ENCODE measurements at regions not wholly inside any gene's neighbourhood (a gene's known extent, or its start where the extent isn't known, plus 50 kb on each side); places are given as distances from the start of the nearest gene placed in this dataset.
"Not testable (repeated sequence)": the region's sequence is repeated elsewhere in the genome, so short reads cannot be mapped to it uniquely, and the experiment has no call there.

- POLR2A ChIA-PET (ENCODE audit: low non-redundant PET) = no interaction called here
- DNase-seq (ENCODE audit: low spot score) = peak; percentile 48
- no peak overlapping the region for H3K27ac ChIP-seq (ENCODE audit: low read depth, low read length, poor library complexity, severe bottlenecking)
These were observed 279.2 kb downstream of the QDPR start for GRCh38 chr4:17232566-17233253.

GRCh38 chr4:17231880-17232475 lies 279.9 kb downstream of the QDPR start:
- CTCF ChIA-PET = interaction anchor here (0.7 kb wide), 1 partner anchor 45 kb away, joined by 4 read pairs; no protein-coding TSS in a partner anchor
- H3K9me3 ChIP-seq (ENCODE audit: low read depth, low read length, poor library complexity, severe bottlenecking); POLR2A ChIA-PET (ENCODE audit: low non-redundant PET): not testable (repeated sequence)

More at GRCh38 chr4:17232566-17233253, 279.2 kb downstream of the QDPR start:
- Histone ChIP-seq H3K4me1 (ENCODE audit: insufficient read depth, low read length, poor library complexity, severe bottlenecking) (peaks cover 13% of the 10 kb centered on the region), H3K27me3 (replicated peaks; ENCODE audit: insufficient read depth, low read depth, low read length, poor library complexity) (no peaks in the 10 kb centered on the region), H3K9me3 (ENCODE audit: low read depth, low read length, poor library complexity, severe bottlenecking) (no peaks in the 10 kb centered on the region), H3K36me3 (ENCODE audit: insufficient read depth, low read length, poor library complexity, severe bottlenecking) (no peaks in the 10 kb centered on the region), H3K4me3 (ENCODE audit: low read depth, low read length, poor library complexity, severe bottlenecking) (no peak overlapping the region)
- no TSS peak for BruUV-seq (replicated peaks)
- CTCF ChIA-PET = no interaction called here
- TF ChIP-seq, protein P1, sequence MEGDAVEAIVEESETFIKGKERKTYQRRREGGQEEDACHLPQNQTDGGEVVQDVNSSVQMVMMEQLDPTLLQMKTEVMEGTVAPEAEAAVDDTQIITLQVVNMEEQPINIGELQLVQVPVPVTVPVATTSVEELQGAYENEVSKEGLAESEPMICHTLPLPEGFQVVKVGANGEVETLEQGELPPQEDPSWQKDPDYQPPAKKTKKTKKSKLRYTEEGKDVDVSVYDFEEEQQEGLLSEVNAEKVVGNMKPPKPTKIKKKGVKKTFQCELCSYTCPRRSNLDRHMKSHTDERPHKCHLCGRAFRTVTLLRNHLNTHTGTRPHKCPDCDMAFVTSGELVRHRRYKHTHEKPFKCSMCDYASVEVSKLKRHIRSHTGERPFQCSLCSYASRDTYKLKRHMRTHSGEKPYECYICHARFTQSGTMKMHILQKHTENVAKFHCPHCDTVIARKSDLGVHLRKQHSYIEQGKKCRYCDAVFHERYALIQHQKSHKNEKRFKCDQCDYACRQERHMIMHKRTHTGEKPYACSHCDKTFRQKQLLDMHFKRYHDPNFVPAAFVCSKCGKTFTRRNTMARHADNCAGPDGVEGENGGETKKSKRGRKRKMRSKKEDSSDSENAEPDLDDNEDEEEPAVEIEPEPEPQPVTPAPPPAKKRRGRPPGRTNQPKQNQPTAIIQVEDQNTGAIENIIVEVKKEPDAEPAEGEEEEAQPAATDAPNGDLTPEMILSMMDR (conservative IDR thresholded peaks at IDR 0.05; ENCODE audit: low read depth, low read length) = no peak
- TF ChIP-seq EZH2 (IDR thresholded peaks at IDR 0.05; ENCODE audit: borderline replicate concordance, low read depth, low read length, poor library complexity, severe bottlenecking) = no peak
- intact Hi-C loops (cut with micrococcal nuclease; ENCODE audit: unreplicated experiment) = no loop called here

DNA sequence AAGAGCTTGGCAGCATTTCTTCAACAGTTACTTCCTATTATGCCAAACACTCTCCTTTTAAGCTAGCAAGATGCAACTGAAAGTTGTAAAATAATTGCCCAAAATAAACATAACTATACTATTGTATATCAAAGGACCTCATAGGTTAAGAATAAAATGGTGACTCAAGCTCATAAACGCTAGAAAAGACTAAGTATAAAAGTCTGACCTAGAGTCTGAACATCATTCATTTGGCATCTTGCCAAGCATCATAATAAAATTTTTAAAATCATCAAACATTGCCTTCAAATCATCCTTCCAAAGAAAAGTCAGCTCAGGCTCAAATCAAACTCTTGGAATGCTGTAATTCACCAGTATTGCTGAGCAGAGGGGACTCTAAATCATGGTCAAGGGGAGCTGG lies 281.2 kb downstream of the QDPR start:
- POLR2A ChIA-PET (ENCODE audit: low non-redundant PET) = no interaction called here
- TF ChIP-seq EZH2 (IDR thresholded peaks at IDR 0.05; ENCODE audit: borderline replicate concordance, low read depth, low read length, poor library complexity, severe bottlenecking) = no peak
- TF ChIP-seq, protein P1 (conservative IDR thresholded peaks at IDR 0.05; ENCODE audit: low read depth, low read length) = no peak
- Histone ChIP-seq H3K9me3 (ENCODE audit: low read depth, low read length, poor library complexity, severe bottlenecking) (no peaks in the 10 kb centered on the region), H3K36me3 (ENCODE audit: insufficient read depth, low read length, poor library complexity, severe bottlenecking) (no peaks in the 10 kb centered on the region), H3K4me3 (ENCODE audit: low read depth, low read length, poor library complexity, severe bottlenecking) (no peak overlapping the region), H3K27ac (ENCODE audit: low read depth, low read length, poor library complexity, severe bottlenecking) (no peak overlapping the region), H3K4me1 (ENCODE audit: insufficient read depth, low read length, poor library complexity, severe bottlenecking) (peaks cover 13% of the 10 kb centered on the region), H3K27me3 (replicated peaks; ENCODE audit: insufficient read depth, low read depth, low read length, poor library complexity) (no peaks in the 10 kb centered on the region)
- no TSS peak for BruUV-seq (replicated peaks)
- no peak for DNase-seq (ENCODE audit: low spot score)
- intact Hi-C loops (cut with micrococcal nuclease; ENCODE audit: unreplicated experiment) = no loop called here
- CTCF ChIA-PET = no interaction called here

More at GRCh38 chr4:17231880-17232475, 279.9 kb downstream of the QDPR start:
- H3K27me3 ChIP-seq (replicated peaks; ENCODE audit: insufficient read depth, low read depth, low read length, poor library complexity); DNase-seq (ENCODE audit: low spot score); H3K27ac ChIP-seq (ENCODE audit: low read depth, low read length, poor library complexity, severe bottlenecking); BruUV-seq (replicated peaks); H3K4me3 ChIP-seq (ENCODE audit: low read depth, low read length, poor library complexity, severe bottlenecking); H3K36me3 ChIP-seq (ENCODE audit: insufficient read depth, low read length, poor library complexity, severe bottlenecking); intact Hi-C loops (cut with micrococcal nuclease; ENCODE audit: unreplicated experiment): not testable (repeated sequence)
- peaks cover 13% of the 10 kb centered on the region for H3K4me1 ChIP-seq (ENCODE audit: insufficient read depth, low read length, poor library complexity, severe bottlenecking)
